ENCODE measurements at regions not wholly inside any gene's neighbourhood (a gene's known extent, or its start where the extent isn't known, plus 50 kb on each side); places are given as distances from the start of the nearest gene placed in this dataset.

DNA sequence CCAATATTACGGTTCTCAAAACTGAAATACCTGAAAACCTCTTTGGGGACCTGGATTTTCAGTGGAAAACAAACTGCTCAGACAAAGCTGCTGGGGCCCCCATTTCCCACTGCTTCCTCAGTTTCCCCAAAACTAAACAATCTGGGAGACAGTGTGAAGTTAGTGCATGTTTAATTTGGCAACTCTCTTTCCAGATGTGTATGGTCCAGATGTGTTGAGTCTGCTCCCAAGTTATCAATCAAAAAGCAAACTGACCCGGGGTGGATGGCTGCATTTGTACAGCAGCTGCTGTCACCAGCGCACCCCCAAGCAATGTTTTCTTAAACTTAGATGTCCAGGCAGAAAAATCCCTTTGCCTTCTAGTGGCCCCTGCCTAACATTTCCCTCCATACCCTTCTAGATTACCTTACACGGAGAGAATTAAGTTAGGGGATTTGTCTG lies 136.9 kb downstream of the COPS8 start:
- Histone ChIP-seq H3K79me2 (ENCODE audit: insufficient read depth, low read depth) (no peaks in the 10 kb centered on the region), H3K4me3 (IDR thresholded peaks at IDR 0.05; ENCODE audit: insufficient read depth, low read depth, low read length) (no peak overlapping the region), H3K4me1 (ENCODE audit: low read depth, poor library complexity, severe bottlenecking) (no peaks in the 10 kb centered on the region), H3K9ac (no peak overlapping the region), H3K27me3 (ENCODE audit: insufficient read depth, low read depth) (no peaks in the 10 kb centered on the region), H3K36me3 (ENCODE audit: insufficient read depth) (no peaks in the 10 kb centered on the region), H4K20me1 (ENCODE audit: insufficient read depth) (no peaks in the 10 kb centered on the region), H3K27ac (no peak overlapping the region), H2AFZ (ENCODE audit: low read depth) (no peak overlapping the region), H3K4me2 (no peak overlapping the region)
- TF ChIP-seq, protein P1, sequence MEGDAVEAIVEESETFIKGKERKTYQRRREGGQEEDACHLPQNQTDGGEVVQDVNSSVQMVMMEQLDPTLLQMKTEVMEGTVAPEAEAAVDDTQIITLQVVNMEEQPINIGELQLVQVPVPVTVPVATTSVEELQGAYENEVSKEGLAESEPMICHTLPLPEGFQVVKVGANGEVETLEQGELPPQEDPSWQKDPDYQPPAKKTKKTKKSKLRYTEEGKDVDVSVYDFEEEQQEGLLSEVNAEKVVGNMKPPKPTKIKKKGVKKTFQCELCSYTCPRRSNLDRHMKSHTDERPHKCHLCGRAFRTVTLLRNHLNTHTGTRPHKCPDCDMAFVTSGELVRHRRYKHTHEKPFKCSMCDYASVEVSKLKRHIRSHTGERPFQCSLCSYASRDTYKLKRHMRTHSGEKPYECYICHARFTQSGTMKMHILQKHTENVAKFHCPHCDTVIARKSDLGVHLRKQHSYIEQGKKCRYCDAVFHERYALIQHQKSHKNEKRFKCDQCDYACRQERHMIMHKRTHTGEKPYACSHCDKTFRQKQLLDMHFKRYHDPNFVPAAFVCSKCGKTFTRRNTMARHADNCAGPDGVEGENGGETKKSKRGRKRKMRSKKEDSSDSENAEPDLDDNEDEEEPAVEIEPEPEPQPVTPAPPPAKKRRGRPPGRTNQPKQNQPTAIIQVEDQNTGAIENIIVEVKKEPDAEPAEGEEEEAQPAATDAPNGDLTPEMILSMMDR (conservative IDR thresholded peaks at IDR 0.05; ENCODE audit: low read depth, low read length), result no peak

DNA sequence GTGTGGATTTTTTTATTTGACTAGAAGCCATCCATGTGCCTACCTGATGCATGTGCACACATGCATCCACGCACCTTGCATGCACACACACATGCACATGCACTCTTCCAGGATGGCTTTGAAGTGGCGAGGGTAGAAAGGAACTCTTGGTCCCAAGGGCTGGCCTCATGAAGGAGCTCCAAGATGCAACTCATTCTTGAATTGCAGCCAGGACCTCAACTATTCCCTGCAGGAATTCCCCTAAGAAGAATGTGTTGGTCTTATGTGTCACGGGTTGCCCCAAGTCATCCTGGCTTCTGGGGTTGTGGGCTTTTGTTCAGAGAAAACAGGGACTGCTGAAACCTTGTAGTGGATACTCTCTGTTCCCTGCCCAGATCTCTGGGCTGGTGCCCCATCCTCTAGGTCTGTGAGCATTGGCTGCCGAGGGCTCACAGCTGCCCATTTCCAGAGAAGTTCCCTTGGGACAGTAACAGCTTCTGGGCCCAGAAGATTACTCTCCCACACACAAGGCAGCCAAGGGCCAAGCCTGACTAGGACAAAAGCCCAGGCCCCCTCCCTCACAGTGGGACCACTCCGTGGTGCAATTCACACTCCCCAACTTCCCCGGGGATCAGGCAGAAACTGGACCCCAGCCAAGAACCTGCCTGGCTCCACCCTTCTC lies 137.6 kb downstream of the COPS8 start:
- H3K27me3 ChIP-seq (ENCODE audit: insufficient read depth, low read depth), result no peaks in the 10 kb centered on the region
- no peaks in the 10 kb centered on the region for H3K4me1 ChIP-seq (ENCODE audit: low read depth, poor library complexity, severe bottlenecking)
- no peak overlapping the region for H3K4me3 ChIP-seq (IDR thresholded peaks at IDR 0.05; ENCODE audit: insufficient read depth, low read depth, low read length)
- H3K36me3 ChIP-seq (ENCODE audit: insufficient read depth), result no peaks in the 10 kb centered on the region
- TF ChIP-seq, protein P1 (conservative IDR thresholded peaks at IDR 0.05; ENCODE audit: low read depth, low read length), result no peak
- H3K27ac ChIP-seq, result no peak overlapping the region
- H3K9ac ChIP-seq, result no peak overlapping the region
- no peak overlapping the region for H2AFZ ChIP-seq (ENCODE audit: low read depth)
- H3K4me2 ChIP-seq, result no peak overlapping the region
- no peaks in the 10 kb centered on the region for H4K20me1 ChIP-seq (ENCODE audit: insufficient read depth)
- no peaks in the 10 kb centered on the region for H3K79me2 ChIP-seq (ENCODE audit: insufficient read depth, low read depth)

DNA sequence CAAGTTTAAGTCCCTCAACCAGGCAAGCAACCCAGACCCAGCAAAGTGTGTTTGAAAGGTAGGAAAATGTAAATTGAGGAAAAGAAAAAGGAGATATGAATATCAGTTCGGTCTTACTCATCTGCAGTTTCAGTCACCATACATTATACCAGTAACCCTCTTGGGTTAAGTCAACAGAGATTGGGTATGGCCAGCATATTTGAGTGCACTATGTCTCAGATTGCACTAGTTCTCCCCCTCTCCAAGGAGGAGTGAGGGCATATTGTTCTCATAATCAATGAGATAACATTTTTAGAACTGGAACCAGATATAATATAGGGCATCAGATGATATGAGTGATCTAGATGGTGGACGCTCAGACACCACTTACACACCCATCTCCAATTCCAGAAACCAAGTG lies 141.5 kb downstream of the COPS8 start:
- Histone ChIP-seq H3K4me1 (ENCODE audit: low read depth, poor library complexity, severe bottlenecking) (no peaks in the 10 kb centered on the region), H3K27me3 (ENCODE audit: insufficient read depth, low read depth) (no peaks in the 10 kb centered on the region), H3K9ac (no peak overlapping the region), H3K79me2 (ENCODE audit: insufficient read depth, low read depth) (no peaks in the 10 kb centered on the region), H3K4me3 (IDR thresholded peaks at IDR 0.05; ENCODE audit: insufficient read depth, low read depth, low read length) (no peak overlapping the region), H3K4me2 (no peak overlapping the region), H3K27ac (no peak overlapping the region), H4K20me1 (ENCODE audit: insufficient read depth) (no peaks in the 10 kb centered on the region), H2AFZ (ENCODE audit: low read depth) (no peak overlapping the region), H3K36me3 (ENCODE audit: insufficient read depth) (no peaks in the 10 kb centered on the region)
- TF ChIP-seq, protein P1 (conservative IDR thresholded peaks at IDR 0.05; ENCODE audit: low read depth, low read length), result no peak

DNA sequence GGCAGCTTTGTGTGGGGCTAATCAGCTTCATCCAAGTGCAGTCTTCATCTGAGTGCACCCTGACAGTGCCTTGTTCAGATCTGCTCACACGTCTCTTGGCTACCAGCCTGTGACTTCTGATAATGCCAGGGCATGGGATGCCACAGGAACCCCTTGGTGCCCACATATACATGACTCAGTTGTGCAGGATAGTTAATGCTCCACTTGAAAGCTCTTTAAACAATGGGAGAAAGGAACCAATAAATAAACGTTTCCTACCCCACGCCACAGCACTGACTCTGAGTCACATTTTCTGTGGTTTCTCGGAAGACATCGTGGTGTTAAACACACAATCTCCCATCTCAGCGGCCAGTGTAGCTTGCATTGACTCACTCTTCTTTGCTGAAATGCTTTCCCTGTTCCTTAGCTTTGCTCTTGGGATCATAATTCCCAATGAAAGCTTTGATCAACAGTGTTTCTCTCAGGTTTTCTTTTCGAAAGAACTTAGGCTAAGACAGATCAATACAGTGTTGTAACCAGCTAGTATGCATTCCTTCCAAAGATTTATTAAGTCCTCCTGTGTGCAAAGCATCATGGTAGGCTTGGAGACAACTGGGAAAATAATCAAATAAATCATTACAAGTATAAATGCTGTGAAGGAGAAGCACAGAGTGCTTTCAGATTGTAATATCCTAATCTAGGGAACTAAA lies 142.0 kb downstream of the COPS8 start:
- H3K79me2 ChIP-seq (ENCODE audit: insufficient read depth, low read depth), result no peaks in the 10 kb centered on the region
- H3K27ac ChIP-seq, result no peak overlapping the region
- H3K36me3 ChIP-seq (ENCODE audit: insufficient read depth), result no peaks in the 10 kb centered on the region
- no peaks in the 10 kb centered on the region for H3K27me3 ChIP-seq (ENCODE audit: insufficient read depth, low read depth)
- TF ChIP-seq, protein P1 (conservative IDR thresholded peaks at IDR 0.05; ENCODE audit: low read depth, low read length), result no peak
- no peak overlapping the region for H3K9ac ChIP-seq
- H2AFZ ChIP-seq (ENCODE audit: low read depth), result no peak overlapping the region
- no peaks in the 10 kb centered on the region for H3K4me1 ChIP-seq (ENCODE audit: low read depth, poor library complexity, severe bottlenecking)
- no peak overlapping the region for H3K4me3 ChIP-seq (IDR thresholded peaks at IDR 0.05; ENCODE audit: insufficient read depth, low read depth, low read length)
- no peak overlapping the region for H3K4me2 ChIP-seq
- H4K20me1 ChIP-seq (ENCODE audit: insufficient read depth), result no peaks in the 10 kb centered on the region

All from KMS-11 (cell line).